RWPE2 (cell line): ENCODE measurements at regions not wholly inside any gene's neighbourhood (a gene's known extent, or its start where the extent isn't known, plus 50 kb on each side); places are given as distances from the start of the nearest gene placed in this dataset.

Experiments used
- ATAC-seq: fragments of 200-7000 bp; cut with Tn5 transposase; 3 replicates; pipeline ENCODE4 v1.9.1; 2021; ENCODE audit warnings: low read depth
- DNase-seq: peaks from one replicate; pipeline ENCODE4 v3.0.0-alpha.2; 2020; ENCODE audit warnings: low spot score
- H3K27ac ChIP-seq: fragments of 450-650 bp; 2 replicates; pipeline ENCODE4 v1.5.1; 2017; ENCODE audit warnings: mild to moderate bottlenecking; ENCODE audit not compliant: poor library complexity, severe bottlenecking
- H3K27me3 ChIP-seq: fragments of 250-450 bp; sonication (Bioruptor Pico); 2 replicates; pipeline ENCODE4 v1.5.1; 2021; ENCODE audit warnings: mild to moderate bottlenecking, moderate library complexity; ENCODE audit not compliant: insufficient read depth, poor library complexity, severe bottlenecking
- H3K36me3 ChIP-seq: fragments of 250-450 bp; sonication (Bioruptor Pico); 2 replicates; pipeline ENCODE4 v1.5.1; 2020; ENCODE audit warnings: low read depth, mild to moderate bottlenecking, moderate library complexity
- H3K4me1 ChIP-seq: fragments of 250-450 bp; sonication (Bioruptor Pico); 2 replicates; pipeline ENCODE4 v1.5.1; 2021; ENCODE audit warnings: mild to moderate bottlenecking, moderate library complexity; ENCODE audit not compliant: insufficient read depth, poor library complexity, severe bottlenecking
- H3K4me3 ChIP-seq: fragments of 250-450 bp; sonication (Bioruptor Pico); 2 replicates; pipeline ENCODE4 v1.5.1; 2021; ENCODE audit warnings: mild to moderate bottlenecking, moderate library complexity; ENCODE audit not compliant: severe bottlenecking
- H3K9me3 ChIP-seq: fragments of 250-450 bp; sonication (Bioruptor Pico); 2 replicates; pipeline ENCODE4 v1.5.1; 2021; ENCODE audit warnings: mild to moderate bottlenecking, moderate library complexity; ENCODE audit not compliant: severe bottlenecking
- TF ChIP-seq, protein P1 (sequence below): fragments of 450-650 bp; IDR thresholded peaks from one replicate; pipeline ENCODE4 v1.5.1; 2017; ENCODE audit warnings: mild to moderate bottlenecking, moderate library complexity; ENCODE audit not compliant: poor library complexity, severe bottlenecking

DNA sequence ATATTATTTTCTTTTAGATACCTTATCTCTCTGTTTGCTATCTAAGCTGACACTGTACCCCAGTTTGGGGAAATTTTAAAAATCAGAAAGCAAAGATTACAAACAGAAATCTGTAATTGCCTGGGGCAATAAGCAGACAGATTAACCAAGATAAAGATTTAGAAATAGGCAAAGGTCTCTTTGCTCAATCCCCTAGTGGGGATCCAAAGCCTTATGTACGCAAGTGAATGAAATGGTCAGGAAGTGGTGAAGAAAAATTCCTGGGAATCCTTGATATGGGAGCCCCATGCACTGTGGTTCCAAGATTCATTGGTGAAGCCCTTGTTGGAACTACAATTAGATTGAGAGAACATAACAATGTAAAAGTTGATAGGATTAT is 139.5 kb upstream of the GUCY1A2 start:
- no peak overlapping the region for H3K4me3 ChIP-seq
- H3K4me1 ChIP-seq = no peaks in the 10 kb centered on the region
- no peaks in the 10 kb centered on the region for H3K36me3 ChIP-seq
- H3K9me3 ChIP-seq = no peaks in the 10 kb centered on the region
- no peak for DNase-seq
- TF ChIP-seq, protein P1, sequence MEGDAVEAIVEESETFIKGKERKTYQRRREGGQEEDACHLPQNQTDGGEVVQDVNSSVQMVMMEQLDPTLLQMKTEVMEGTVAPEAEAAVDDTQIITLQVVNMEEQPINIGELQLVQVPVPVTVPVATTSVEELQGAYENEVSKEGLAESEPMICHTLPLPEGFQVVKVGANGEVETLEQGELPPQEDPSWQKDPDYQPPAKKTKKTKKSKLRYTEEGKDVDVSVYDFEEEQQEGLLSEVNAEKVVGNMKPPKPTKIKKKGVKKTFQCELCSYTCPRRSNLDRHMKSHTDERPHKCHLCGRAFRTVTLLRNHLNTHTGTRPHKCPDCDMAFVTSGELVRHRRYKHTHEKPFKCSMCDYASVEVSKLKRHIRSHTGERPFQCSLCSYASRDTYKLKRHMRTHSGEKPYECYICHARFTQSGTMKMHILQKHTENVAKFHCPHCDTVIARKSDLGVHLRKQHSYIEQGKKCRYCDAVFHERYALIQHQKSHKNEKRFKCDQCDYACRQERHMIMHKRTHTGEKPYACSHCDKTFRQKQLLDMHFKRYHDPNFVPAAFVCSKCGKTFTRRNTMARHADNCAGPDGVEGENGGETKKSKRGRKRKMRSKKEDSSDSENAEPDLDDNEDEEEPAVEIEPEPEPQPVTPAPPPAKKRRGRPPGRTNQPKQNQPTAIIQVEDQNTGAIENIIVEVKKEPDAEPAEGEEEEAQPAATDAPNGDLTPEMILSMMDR = no peak
- no peaks in the 10 kb centered on the region for H3K27me3 ChIP-seq
- ATAC-seq = peak; percentile 57; the same call in 1 of the 3 replicates
- H3K27ac ChIP-seq = no peak overlapping the region

DNA sequence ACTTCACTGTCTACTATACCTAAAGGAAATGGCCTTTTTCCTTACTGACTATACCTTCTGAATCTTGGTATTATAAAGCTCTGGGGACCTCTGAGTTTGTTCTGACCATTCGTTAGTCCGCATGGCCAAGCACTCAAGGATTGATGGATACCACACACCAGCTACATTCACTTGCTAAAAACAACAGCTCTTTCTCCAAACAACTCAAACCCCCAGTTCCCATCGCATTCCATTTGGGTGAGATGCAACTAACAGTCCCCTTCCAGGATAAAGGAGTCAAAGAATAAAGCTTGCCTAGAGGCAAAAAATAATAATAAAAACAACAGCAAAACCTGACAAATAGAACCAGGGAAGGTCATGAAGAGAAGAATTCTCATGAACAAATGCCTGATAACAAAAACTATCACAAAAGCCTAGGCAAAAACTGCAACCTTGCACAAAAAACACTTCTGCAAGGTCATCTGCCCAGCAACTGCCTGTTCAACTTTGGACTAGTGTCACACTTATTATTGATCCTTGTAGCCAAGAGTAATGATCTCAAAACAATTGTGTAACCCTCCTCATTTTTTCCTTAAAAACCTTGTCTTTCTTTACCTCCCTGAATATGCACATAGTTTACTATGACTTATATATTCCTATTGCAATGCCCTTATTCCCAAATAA is 139.0 kb upstream of the GUCY1A2 start:
- TF ChIP-seq, protein P1 = no peak
- H3K4me3 ChIP-seq = no peak overlapping the region
- H3K27ac ChIP-seq = no peak overlapping the region
- H3K27me3 ChIP-seq = no peaks in the 10 kb centered on the region
- H3K4me1 ChIP-seq = no peaks in the 10 kb centered on the region
- H3K36me3 ChIP-seq = no peaks in the 10 kb centered on the region
- H3K9me3 ChIP-seq = no peaks in the 10 kb centered on the region
- no peak for DNase-seq
- no peak for ATAC-seq

DNA sequence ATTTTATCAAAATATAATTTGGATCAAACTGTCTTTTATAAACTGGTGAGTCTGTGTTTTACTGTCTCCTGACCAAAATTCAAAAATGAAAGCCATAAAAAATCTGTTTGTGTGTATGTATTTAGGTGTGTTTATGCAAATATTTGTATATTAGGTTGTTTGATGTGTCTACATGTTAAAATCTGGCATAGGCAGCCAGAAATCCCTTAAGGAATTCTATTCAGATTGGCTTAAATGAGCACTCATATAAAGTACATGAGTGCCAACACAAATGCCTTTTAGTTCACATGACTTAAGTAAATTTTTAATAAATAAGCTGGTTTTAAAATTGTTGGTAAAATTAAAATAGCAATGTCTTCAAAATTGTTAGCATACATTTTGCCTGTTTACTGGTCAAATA is 133.3 kb upstream of the GUCY1A2 start:
- TF ChIP-seq, protein P1 = no peak
- H3K27ac ChIP-seq = no peak overlapping the region
- no peak for ATAC-seq

DNA sequence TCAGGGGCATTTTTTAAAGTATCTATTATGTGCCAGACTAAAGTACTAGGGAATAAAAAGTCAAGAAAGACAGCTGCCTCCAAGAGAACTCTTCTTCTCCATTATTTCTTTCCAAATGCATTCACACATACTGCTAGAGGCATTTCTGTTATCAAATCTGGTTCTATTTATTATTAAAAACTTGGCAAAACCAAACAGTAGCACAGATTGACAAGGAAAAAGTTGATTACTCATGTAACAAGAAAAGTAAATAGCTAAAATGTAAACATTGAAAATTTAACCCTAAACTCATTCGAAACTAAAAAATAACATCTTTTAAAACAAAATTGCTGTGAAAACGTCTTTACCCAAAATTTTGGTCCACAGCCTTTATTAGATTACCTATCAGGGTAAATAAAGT is 132.9 kb upstream of the GUCY1A2 start:
- no peak for DNase-seq
- no peak overlapping the region for H3K27ac ChIP-seq
- TF ChIP-seq, protein P1 = no peak
- H3K4me1 ChIP-seq = no peaks in the 10 kb centered on the region
- no peaks in the 10 kb centered on the region for H3K36me3 ChIP-seq
- no peak overlapping the region for H3K4me3 ChIP-seq
- H3K27me3 ChIP-seq = no peaks in the 10 kb centered on the region
- ATAC-seq = no peak
- H3K9me3 ChIP-seq = no peaks in the 10 kb centered on the region

More for the DNA sequence above, 133.3 kb upstream of the GUCY1A2 start:
- no peak for DNase-seq
- H3K36me3 ChIP-seq = no peaks in the 10 kb centered on the region
- no peaks in the 10 kb centered on the region for H3K9me3 ChIP-seq
- H3K4me3 ChIP-seq = no peak overlapping the region
- H3K27me3 ChIP-seq = no peaks in the 10 kb centered on the region
- H3K4me1 ChIP-seq = no peaks in the 10 kb centered on the region

DNA sequence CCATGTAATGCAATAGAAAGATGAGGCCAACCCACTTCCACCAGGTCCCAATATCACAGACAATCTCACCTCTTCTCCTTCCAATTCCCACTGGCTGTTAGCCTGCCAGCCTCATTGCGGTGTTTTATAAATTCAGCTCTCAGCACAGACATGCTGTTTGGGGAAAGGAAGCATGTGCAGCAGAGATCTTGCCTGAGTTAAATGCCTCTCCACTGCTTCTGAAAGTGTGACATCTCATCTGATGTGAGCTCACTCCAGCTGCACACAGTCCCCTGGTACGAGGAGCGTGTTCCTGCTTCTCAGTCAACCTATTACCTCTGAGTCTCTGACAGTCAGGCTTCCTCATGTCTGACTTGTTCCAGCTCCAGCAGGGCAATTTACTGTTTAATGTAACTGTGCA is 122.7 kb upstream of the GUCY1A2 start:
- TF ChIP-seq, protein P1 = no peak
- DNase-seq (no peak), ATAC-seq (no peak)
- Histone ChIP-seq H3K36me3 (no peaks in the 10 kb centered on the region), H3K9me3 (no peaks in the 10 kb centered on the region), H3K27me3 (no peaks in the 10 kb centered on the region), H3K4me3 (no peak overlapping the region), H3K4me1 (no peaks in the 10 kb centered on the region), H3K27ac (no peak overlapping the region)
